Stomach smooth muscle (tissue), 2 donors: ENCODE measurements at regions not wholly inside any gene's neighbourhood (a gene's known extent, or its start where the extent isn't known, plus 50 kb on each side); places are given as distances from the start of the nearest gene placed in this dataset.

Source experiments
- H3K27ac ChIP-seq: one replicate; pipeline ENCODE4 v1.7.0; 2013; ENCODE audit warnings: mild to moderate bottlenecking, low read length, inconsistent platforms
- H3K27me3 ChIP-seq, 2 donors: one replicate each; pipeline ENCODE4 v1.7.0; 2013; ENCODE audit warnings: low read length in 2 of 2; ENCODE audit not compliant: insufficient read depth in 2 of 2, control insufficient read depth in 1 of 2
- H3K36me3 ChIP-seq, 2 donors: one replicate each; pipeline ENCODE4 v1.7.0; 2013; ENCODE audit warnings: low read length in 2 of 2; ENCODE audit not compliant: control insufficient read depth in 2 of 2, insufficient read depth in 2 of 2
- H3K4me1 ChIP-seq: one replicate; pipeline ENCODE4 v1.7.0; 2013; ENCODE audit warnings: low read length; ENCODE audit not compliant: control insufficient read depth, insufficient read depth
- H3K4me3 ChIP-seq, 2 donors: one replicate each; pipeline ENCODE4 v1.7.0; 2013; ENCODE audit warnings: low read length in 2 of 2
- H3K9ac ChIP-seq, 2 donors: one replicate each; pipeline ENCODE4 v1.7.0; 2013; ENCODE audit warnings: low read length in 2 of 2, mild to moderate bottlenecking in 1 of 2
- H3K9me3 ChIP-seq, 2 donors: one replicate each; pipeline ENCODE4 v1.7.0; 2013; ENCODE audit warnings: low read length in 2 of 2; ENCODE audit not compliant: control insufficient read depth in 2 of 2
- donor health status: healthy.
- donor health status: Pancreatic carcinoma.

DNA sequence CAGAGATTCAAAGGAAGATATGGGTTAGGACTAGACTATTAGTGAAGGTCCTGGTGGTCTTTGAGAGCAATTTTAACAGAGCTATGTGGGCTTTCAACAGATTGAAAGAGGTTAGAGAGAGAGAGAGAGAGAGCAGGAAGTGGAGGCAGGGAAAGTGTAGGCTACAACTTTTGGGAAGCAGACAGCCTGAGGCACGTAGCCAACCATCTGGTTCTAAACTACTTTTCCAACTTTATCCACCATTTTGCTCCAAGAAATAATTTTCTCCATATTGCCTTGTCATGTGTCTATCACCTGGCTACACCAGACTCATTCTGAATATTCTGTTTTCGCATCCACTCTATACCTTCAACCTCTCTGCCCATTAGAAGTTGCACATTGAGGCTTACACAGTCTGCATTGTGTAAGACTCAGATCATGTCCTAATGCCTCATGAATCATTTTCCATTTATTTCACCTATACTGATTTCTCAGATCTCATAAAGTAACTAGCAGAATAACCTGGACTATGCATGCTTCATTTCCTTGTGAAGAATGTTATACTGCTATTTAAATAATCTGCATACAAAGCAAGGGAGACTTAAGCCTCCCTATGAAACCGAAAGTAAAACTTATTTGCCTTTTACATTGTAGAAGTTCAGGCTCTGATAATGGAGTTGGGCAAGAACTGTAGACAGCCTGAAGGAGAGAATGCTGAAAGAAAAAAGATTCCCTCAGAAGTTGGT is 235.6 kb downstream of the ELAVL2 start:
- H3K27me3 ChIP-seq: no peaks in the 10 kb centered on the region
- H3K4me3 ChIP-seq: peak overlapping the region; percentile 33 to 47
- no peak overlapping the region for H3K27ac ChIP-seq
- H3K4me1 ChIP-seq: peaks cover 3% of the 10 kb centered on the region
- no peaks in the 10 kb centered on the region for H3K9me3 ChIP-seq
- no peak overlapping the region for H3K9ac ChIP-seq
- no peaks in the 10 kb centered on the region for H3K36me3 ChIP-seq

DNA sequence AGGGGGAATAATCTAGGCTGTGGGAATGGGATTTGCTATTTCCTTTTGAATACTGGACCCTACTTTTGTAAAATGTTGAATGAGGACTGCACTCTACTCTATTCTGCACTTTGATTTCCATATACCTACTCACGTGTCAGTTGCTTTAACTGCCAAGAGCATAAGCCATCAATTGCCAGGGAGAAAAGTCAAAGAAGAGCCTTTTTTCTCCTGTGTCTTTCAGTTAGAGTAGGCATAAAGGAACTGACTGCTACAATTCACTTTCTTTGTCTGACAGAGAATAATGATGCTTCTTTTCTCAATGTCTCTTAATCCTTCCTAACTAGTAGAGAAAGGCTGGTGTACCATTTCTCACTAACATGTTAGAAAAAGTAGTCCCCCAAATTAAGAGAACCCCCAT is 231.6 kb downstream of the ELAVL2 start:
- H3K9ac ChIP-seq: no peak overlapping the region

DNA sequence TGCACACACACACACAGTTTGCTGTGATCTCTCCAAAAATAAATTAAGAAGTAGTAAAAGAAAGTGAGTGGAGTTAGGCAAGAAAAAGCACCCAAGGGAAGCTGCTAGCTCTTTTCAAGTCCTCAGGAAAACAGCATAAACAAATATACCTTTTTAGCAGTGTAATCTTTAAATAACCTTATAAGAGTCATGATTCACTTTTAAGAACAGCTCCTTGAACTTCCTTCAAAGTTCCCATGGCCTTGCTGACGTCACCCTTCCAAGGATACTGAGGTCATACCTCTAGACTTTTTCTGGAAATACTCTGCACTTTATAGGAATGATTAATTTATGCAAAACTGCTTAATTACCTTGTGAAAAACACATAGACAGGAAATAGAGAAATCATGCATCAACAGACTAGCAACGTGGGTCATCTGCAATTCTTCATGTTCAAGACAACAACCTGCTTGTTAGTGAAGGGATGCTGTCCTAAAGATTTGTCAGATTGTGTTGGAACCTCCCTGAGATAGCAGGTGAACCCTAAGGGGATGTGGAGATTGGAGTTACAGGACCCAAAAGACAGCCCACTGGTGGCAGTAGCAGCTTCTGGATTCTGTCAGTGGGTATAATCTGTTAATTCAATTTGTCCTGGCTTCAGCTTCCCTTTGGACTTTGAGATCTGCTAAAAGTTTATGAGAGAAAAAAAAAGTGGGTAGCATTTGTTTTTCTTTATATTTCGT is 229.0 kb downstream of the ELAVL2 start:
- Histone ChIP-seq H3K9me3 (no peaks in the 10 kb centered on the region), H3K4me3 (no peak overlapping the region), H3K27me3 (no peaks in the 10 kb centered on the region), H3K4me1 (no peaks in the 10 kb centered on the region), H3K36me3 (no peaks in the 10 kb centered on the region), H3K27ac (no peak overlapping the region), H3K9ac (no peak overlapping the region)

More for the DNA sequence above, 231.6 kb downstream of the ELAVL2 start:
- no peaks in the 10 kb centered on the region for H3K9me3 ChIP-seq
- no peaks in the 10 kb centered on the region for H3K27me3 ChIP-seq
- no peaks in the 10 kb centered on the region for H3K36me3 ChIP-seq
- no peaks in the 10 kb centered on the region for H3K4me1 ChIP-seq
- H3K27ac ChIP-seq: no peak overlapping the region
- H3K4me3 ChIP-seq: no peak overlapping the region

DNA sequence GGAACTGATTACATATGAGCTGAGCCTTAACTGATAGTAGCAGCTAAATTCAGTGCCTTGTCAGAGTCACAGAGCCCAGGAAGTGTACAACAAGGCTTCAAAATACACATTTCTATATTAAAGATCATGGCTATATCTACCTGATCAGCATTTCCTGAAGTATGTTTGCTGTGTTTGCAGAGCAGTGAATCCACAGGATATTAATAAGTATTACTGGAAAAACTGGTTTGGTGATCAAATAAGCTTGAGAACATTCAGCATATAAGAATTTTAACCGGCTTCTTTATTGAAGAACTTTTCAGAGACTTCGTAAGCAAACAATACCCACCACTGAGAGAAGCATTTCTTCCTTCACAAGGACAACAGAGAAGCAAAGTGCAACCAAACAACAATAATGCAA is 227.0 kb downstream of the ELAVL2 start:
- Histone ChIP-seq H3K4me3 (no peak overlapping the region), H3K27me3 (no peaks in the 10 kb centered on the region), H3K27ac (no peak overlapping the region), H3K9me3 (no peaks in the 10 kb centered on the region), H3K4me1 (no peaks in the 10 kb centered on the region), H3K9ac (no peak overlapping the region), H3K36me3 (no peaks in the 10 kb centered on the region)

DNA sequence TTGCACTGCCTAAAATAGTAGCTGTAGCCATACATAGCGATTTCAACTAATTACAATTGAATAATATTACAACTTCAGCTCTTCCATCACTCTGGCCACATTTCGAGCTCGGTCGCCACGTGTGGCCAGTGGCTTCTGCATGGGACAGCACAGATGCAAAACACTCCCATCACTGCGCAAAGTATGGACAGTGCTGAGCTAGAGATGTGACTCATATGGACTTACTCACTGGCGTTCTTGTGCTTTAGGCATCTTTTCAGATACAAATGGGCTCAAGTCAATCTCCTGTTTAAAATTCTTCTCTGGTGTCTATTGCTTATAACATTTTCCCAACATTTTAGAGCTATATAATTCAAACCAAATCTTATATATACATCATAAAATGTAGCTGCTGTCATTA is 222.7 kb downstream of the ELAVL2 start:
- Histone ChIP-seq H3K4me1 (no peaks in the 10 kb centered on the region), H3K9me3 (no peaks in the 10 kb centered on the region), H3K27me3 (no peaks in the 10 kb centered on the region), H3K9ac (no peak overlapping the region), H3K27ac (no peak overlapping the region), H3K4me3 (no peak overlapping the region), H3K36me3 (no peaks in the 10 kb centered on the region)

DNA sequence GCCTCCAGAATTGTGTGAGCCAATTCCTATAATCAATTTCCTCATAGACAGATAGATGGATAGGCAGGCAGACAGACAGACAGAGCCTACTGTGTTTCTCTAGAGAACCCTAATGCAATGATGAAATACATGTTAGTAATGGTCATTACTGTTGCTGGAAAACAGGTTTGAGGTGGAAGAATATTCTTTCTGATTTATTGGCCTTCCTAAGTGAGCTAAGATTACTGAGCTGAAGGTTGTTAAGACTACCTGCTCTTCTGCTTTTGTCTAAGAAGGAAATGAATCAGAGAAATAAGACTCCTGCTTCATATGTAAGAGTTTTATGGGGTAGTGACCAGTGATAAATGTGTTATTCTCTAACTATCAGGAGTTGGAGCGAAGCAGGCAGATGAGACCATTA is 219.9 kb downstream of the ELAVL2 start:
- Histone ChIP-seq H3K9me3 (no peaks in the 10 kb centered on the region), H3K4me3 (no peak overlapping the region), H3K4me1 (no peaks in the 10 kb centered on the region), H3K27ac (no peak overlapping the region), H3K27me3 (no peaks in the 10 kb centered on the region), H3K36me3 (no peaks in the 10 kb centered on the region), H3K9ac (no peak overlapping the region)

DNA sequence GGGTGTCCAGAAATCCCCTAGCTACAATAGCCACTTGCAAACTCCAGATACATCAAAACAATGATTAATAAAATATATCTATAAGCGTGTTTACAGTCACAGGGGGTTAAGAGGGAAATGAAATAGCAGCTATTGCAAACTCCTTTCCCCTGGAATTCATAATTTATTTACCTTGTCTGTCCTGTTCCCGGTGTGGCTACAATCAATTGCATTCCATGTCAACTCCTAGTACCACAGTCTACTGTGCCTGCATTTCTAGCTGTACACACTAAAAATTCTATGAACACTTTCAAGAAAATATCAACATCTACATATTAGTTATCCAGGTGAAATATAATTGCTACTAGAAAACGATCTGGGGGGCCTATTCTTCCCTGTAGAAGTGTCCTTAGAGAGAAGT is 217.6 kb downstream of the ELAVL2 start:
- Histone ChIP-seq H3K36me3 (no peaks in the 10 kb centered on the region), H3K27ac (no peak overlapping the region), H3K9me3 (no peaks in the 10 kb centered on the region), H3K27me3 (no peaks in the 10 kb centered on the region), H3K4me1 (no peaks in the 10 kb centered on the region), H3K9ac (no peak overlapping the region), H3K4me3 (no peak overlapping the region)

DNA sequence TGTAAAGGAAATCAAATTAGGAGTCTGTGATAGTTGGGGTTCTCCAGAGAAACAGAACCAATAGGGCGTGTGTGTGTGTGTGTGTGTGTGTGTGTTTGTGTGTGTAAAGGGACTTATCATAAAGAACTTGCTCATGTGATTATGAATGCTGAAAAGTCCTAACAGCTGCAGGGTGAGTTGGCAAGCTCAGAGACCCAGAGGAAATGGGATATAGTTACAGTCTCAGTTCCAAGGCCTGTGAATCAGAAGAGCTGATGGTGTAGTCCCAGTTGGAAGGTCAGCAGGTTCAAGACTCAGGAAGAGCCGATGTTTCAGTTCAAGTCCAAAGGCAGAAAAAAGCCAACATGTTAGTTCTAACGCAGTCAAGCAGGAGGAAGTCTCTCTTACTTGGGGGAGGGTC is 214.2 kb downstream of the ELAVL2 start:
- Histone ChIP-seq H3K27ac (no peak overlapping the region), H3K36me3 (no peaks in the 10 kb centered on the region), H3K4me3 (no peak overlapping the region), H3K4me1 (no peaks in the 10 kb centered on the region), H3K27me3 (no peaks in the 10 kb centered on the region), H3K9me3 (no peaks in the 10 kb centered on the region), H3K9ac (no peak overlapping the region)

DNA sequence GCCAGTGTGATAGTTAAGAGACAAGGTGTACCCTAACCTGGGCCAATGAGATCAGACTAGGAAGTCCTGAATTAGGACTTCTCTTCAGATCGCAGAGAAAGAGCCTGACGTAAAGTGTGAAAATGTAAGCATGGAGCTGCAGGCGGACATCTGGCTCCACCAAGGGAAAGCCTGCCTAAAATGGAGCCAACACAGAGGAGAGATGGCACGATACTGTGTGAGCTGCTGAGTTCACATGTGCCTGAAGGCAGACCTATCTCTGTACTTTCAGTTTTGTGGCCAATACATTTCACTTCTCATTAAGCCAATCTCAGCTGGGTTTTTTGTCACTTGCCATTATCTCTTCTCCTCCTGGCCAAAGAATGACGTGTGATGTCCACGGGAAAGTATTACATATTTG is 210.5 kb downstream of the ELAVL2 start:
- Histone ChIP-seq H3K36me3 (no peaks in the 10 kb centered on the region), H3K9me3 (no peaks in the 10 kb centered on the region), H3K4me1 (no peaks in the 10 kb centered on the region), H3K27me3 (no peaks in the 10 kb centered on the region), H3K9ac (no peak overlapping the region), H3K27ac (no peak overlapping the region), H3K4me3 (no peak overlapping the region)

DNA sequence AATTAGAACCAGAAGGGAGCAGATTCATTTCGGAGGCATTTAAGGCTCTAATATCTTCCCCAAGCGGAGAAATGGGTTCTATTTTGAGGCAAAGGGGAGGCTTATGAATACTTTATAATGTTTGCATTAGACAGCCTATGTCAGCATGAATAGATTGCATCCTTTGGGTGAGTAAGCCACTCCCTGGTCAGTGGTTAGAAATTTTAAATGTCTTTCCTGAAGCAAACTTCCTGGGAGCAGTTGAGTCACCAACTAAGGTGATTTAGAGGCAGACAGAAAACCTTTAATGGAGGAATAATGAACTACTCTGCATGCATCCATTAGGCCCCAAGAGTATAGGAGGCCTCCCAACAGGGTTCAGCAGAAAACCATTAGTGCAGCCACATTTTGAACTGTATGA is 204.9 kb downstream of the ELAVL2 start:
- H3K27ac ChIP-seq: no peak overlapping the region
- no peaks in the 10 kb centered on the region for H3K4me1 ChIP-seq
- no peaks in the 10 kb centered on the region for H3K27me3 ChIP-seq
- H3K4me3 ChIP-seq: no peak overlapping the region
- peaks cover 0 to 3% of the 10 kb centered on the region in 2 donors for H3K9me3 ChIP-seq
- H3K36me3 ChIP-seq: no peaks in the 10 kb centered on the region
- H3K9ac ChIP-seq: no peak overlapping the region

DNA sequence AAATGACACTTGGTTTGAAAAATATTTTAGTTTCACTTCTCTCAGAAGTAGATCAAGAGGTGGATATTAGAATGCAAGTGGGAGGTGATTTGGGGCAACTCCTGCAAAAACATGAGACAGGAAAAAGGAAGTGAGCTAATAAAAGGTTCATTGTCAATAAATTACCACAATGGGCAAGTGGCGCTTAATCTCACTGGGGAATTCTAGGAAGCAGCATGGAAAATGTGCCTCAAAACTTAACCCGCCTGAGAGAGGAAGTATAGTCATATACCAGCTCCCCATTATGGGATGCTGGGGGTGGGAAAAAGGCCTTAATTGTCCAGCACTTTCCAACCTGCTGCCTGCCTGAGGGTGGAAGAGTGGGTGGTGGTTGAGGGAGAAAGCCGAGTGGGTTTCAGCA is 204.1 kb downstream of the ELAVL2 start:
- Histone ChIP-seq H3K9ac (no peak overlapping the region), H3K4me3 (no peak overlapping the region), H3K36me3 (no peaks in the 10 kb centered on the region), H3K9me3 (peaks cover 0 to 3% of the 10 kb centered on the region in 2 donors), H3K27ac (no peak overlapping the region), H3K27me3 (no peaks in the 10 kb centered on the region), H3K4me1 (no peaks in the 10 kb centered on the region)
